ENCODE measurements at regions not wholly inside any gene's neighbourhood (a gene's known extent, or its start where the extent isn't known, plus 50 kb on each side); places are given as distances from the start of the nearest gene placed in this dataset.

DNA sequence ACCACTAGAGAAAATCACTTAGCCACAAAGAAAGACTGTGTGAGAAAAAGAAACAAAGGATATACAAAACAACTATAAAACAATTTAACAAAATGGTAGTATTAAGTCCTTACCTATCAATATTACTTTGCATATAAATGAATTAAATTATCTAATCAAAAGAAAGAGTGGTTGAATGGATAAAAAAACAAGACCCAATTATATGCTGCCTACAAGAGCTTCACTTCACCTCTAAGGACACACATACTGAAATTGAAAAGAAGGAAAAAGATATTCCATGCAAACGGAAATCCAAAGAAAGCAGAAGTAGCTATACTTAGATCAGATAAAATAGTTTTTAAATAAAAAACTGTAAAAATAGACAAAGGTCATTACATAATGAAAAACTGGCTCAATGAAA lies 134.9 kb upstream of the CCDC196 start:
- ChIA-PET POLR2A (no interaction called here), CTCF (no interaction called here)
- no peak for DNase-seq
- Mint-ChIP-seq H3K4me1 (no peaks in the 10 kb centered on the region), H3K36me3 (ENCODE audit: low read depth) (no peaks in the 10 kb centered on the region), H3K27me3 (no peaks in the 10 kb centered on the region), H3K27ac (no peak overlapping the region), H3K4me3 (no peak overlapping the region), H3K9me3 (no peaks in the 10 kb centered on the region)

DNA sequence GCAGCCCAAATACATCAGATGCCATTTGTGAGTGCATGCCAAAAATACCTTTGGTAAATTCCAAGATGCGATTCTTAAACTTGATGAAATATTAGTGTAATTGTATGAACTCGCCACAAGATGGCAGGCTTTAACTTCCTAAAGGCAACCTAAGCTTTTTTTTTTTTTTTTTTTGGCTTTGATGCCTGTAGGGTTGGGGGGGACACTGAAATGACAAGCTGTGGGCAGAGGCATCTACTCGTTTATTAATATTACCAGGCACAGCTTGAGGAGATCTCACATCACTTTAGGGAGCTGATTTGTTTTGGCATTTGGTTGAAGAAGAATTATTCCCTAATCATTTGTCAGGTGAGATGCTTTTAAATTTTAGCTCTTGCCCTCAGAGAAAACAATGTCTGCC lies 126.7 kb upstream of the CCDC196 start:
- ChIA-PET POLR2A (no interaction called here), CTCF (interaction anchor here (0.6 to 3.3 kb wide), 28 partner anchors 9 to 1302 kb away, joined by 3 to 29 read pairs (median 4); partner anchors contain the start of gene ATP6V1D)
- no peaks in the 10 kb centered on the region for H3K9me3 Mint-ChIP-seq
- no peaks in the 10 kb centered on the region for H3K36me3 Mint-ChIP-seq (ENCODE audit: low read depth)
- peaks cover 7% of the 10 kb centered on the region for H3K27me3 Mint-ChIP-seq
- no peaks in the 10 kb centered on the region for H3K4me1 Mint-ChIP-seq
- H3K4me3 Mint-ChIP-seq, result no peak overlapping the region
- no peak overlapping the region for H3K27ac Mint-ChIP-seq
- no peak for DNase-seq

DNA sequence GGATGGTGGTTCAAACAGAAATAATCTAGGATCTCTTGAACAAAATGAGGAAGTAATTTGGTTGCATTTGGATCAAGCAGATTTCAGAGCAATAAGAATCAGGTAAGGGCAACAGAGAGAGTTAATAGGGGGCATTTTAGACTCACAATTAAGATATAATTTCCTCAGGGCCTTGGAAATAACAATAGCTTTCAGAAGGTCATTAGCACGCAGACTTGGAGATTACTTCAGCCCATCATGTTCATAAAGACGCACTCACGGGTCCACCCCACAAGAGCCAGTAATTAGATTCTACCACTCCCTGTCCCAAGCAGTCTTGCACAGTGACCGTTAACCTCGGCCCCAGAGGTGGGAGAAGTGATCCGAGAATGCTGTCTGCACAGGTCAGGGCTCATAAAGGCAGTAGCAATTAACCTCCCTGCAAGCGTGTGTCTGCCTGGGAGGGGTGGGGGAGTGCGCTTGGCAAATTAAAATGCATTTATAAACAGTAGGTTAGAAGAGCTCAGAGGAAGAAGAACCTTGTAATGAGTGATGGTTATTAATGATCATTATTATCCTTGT lies 125.7 kb upstream of the CCDC196 start:
- H3K4me1 Mint-ChIP-seq, result no peaks in the 10 kb centered on the region
- CTCF ChIA-PET, result interaction anchor here (1.0 to 3.3 kb wide), 11 partner anchors 14 to 999 kb away, joined by 3 to 29 read pairs (median 5); partner anchors contain the start of gene ATP6V1D
- H3K27ac Mint-ChIP-seq, result no peak overlapping the region
- H3K27me3 Mint-ChIP-seq, result peaks cover 7% of the 10 kb centered on the region
- POLR2A ChIA-PET, result interaction anchor here (0.6 kb wide), 1 partner anchor 43 kb away, joined by 3 read pairs; no protein-coding TSS in a partner anchor
- no peak for DNase-seq
- H3K4me3 Mint-ChIP-seq, result no peak overlapping the region
- H3K36me3 Mint-ChIP-seq (ENCODE audit: low read depth), result no peaks in the 10 kb centered on the region
- H3K9me3 Mint-ChIP-seq, result no peaks in the 10 kb centered on the region

DNA sequence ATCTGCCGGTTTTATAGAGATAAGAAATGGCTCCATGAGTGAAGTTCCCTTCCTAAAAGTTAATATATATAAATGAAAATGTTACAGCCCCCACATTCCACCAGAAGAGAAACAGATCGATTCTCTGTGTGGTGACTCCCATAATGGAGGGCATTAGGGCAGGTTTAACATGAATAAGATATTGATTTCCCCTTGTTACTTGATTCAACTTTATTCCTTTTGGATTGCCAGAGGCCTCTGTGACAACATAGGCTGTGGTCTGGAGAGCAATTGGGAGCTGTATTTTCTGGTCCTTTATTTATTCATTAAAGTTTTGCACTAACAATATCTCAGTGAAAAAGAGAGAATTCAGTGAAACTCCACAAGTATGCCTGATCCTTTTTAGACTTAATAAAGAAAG lies 125.2 kb upstream of the CCDC196 start:
- no peaks in the 10 kb centered on the region for H3K9me3 Mint-ChIP-seq
- POLR2A ChIA-PET, result interaction anchor here (0.6 kb wide), 1 partner anchor 43 kb away, joined by 3 read pairs; no protein-coding TSS in a partner anchor
- no peaks in the 10 kb centered on the region for H3K36me3 Mint-ChIP-seq (ENCODE audit: low read depth)
- CTCF ChIA-PET, result interaction anchor here (2.7 to 3.3 kb wide), 3 partner anchors 30 to 43 kb away, joined by 11 to 29 read pairs (median 27); no protein-coding TSS in a partner anchor
- peaks cover 7% of the 10 kb centered on the region for H3K27me3 Mint-ChIP-seq
- H3K4me3 Mint-ChIP-seq, result no peak overlapping the region
- H3K27ac Mint-ChIP-seq, result no peak overlapping the region
- H3K4me1 Mint-ChIP-seq, result no peaks in the 10 kb centered on the region
- no peak for DNase-seq

DNA sequence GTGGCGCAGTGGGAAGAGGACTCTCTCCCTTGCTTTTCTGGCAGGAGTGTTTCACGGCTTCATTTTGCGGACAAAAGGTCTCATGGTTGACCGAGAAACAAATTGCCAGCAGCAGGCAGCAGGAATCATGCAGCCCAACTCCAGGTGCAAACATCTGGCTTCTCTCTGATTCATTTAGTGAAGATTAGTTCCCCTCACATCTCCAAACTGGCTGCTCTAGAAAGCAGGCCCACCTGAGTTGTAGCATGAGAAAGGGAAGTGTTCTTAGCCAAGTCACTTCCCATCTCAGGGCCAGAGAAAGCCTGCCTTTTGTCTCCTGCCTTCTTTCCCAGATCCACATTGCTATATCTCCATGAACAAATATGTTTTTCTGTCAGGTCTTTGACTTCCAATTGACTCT lies 120.8 kb upstream of the CCDC196 start:
- POLR2A ChIA-PET, result no interaction called here
- no peak overlapping the region for H3K4me3 Mint-ChIP-seq
- no peak for DNase-seq
- H3K9me3 Mint-ChIP-seq, result no peaks in the 10 kb centered on the region
- no peak overlapping the region for H3K27ac Mint-ChIP-seq
- no peaks in the 10 kb centered on the region for H3K36me3 Mint-ChIP-seq (ENCODE audit: low read depth)
- peaks cover 2% of the 10 kb centered on the region for H3K27me3 Mint-ChIP-seq
- CTCF ChIA-PET, result no interaction called here
- H3K4me1 Mint-ChIP-seq, result no peaks in the 10 kb centered on the region

DNA sequence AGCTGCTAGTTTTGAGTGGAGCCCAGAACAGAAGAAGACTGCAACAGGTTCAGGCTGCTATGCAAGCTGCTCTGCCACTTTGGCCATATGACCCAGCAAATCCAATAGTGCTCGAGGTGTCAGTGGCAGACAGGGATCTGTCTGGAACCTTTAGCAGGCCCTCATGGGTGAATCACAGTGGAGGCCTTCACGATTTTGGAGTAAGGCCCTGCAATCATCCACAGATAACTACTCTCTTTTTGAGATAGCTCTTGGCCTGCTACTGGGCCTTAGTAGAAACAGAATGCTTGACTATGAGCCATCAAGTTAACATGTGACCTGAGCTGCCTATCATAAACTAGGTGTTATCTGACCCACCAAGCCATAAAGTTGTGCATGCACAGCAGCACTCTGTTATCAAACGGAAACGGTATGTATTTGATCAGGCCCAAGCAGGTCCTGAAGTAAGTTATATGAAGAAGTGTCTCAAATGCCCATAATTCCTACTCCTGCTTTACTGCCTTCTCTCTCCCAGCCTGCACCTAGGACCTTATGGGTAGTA lies 116.9 kb upstream of the CCDC196 start:
- Mint-ChIP-seq H3K36me3 (ENCODE audit: low read depth) (no peaks in the 10 kb centered on the region), H3K4me1 (no peaks in the 10 kb centered on the region), H3K9me3 (no peaks in the 10 kb centered on the region), H3K27ac (no peak overlapping the region), H3K4me3 (no peak overlapping the region), H3K27me3 (no peaks in the 10 kb centered on the region)
- DNase-seq, result no peak
- ChIA-PET CTCF (interaction anchor here (2.3 kb wide), 1 partner anchor 10 kb away, joined by 8 read pairs; no protein-coding TSS in a partner anchor), POLR2A (no interaction called here)

DNA sequence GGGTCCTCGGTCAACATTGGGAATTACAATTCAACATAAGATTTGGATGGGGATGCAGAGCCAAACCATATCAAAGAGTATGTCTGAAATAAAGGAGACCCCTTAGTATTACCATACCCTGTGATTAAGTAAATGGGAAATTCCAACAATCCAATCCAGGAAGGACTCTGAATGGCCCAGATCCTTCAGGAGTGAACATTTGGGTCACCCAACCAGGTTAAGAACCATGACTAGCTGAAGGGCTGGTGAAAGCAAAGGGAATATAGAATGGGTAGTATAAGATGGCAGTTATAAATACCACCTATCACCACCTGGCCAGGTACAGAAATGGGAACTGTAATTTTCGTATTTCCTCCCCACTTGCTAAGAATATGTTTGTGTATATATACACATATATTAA lies 114.4 kb upstream of the CCDC196 start:
- H3K36me3 Mint-ChIP-seq (ENCODE audit: low read depth), result no peaks in the 10 kb centered on the region
- CTCF ChIA-PET, result no interaction called here

DNA sequence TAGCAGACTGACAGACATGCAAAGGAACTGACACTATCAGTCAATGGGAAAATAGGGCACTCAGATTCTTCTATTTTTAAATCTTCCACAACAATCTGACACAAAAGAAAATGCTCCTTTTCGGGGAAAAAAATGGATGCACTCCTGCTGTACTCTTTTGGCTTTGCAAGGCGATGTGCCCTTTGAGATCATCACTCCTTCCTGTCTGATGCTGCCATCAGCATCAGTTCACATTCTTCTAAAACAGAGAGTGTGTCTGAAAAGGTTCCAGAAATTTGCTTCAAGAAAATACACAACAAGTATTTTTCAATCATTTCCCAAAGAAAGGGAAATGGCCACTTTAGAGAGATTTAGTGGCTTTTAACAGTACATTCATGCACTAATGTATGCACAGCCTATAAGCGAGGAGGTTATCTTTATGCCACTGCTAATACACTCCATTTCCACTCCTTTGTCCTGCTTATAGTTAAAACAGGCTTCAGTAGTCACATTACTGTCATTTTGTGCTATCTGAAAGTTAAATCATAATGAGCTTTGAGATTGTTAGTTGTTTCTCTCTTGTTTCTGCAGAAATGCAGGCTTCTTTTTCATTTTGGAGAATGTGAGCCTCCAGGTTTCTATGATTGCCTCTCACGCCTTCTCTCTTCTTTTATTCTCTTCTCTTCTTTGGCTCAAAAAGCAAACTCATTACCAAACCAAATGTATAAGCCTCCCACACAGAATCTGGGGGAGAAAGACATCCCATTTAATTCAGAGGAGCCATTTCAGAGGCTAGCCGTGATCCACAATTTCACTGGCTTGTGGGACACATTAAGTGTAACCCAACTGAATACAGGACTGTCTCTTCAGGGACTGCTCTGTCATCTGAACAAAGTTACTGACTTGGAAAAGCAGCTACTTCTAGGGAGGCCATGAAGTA lies 110.9 kb upstream of the CCDC196 start:
- ChIA-PET POLR2A (no interaction called here), CTCF (no interaction called here)
- H3K27ac Mint-ChIP-seq, result no peak overlapping the region
- no peaks in the 10 kb centered on the region for H3K9me3 Mint-ChIP-seq
- H3K36me3 Mint-ChIP-seq (ENCODE audit: low read depth), result no peaks in the 10 kb centered on the region
- no peaks in the 10 kb centered on the region for H3K4me1 Mint-ChIP-seq
- H3K27me3 Mint-ChIP-seq, result peaks cover 4% of the 10 kb centered on the region
- no peak overlapping the region for H3K4me3 Mint-ChIP-seq
- no peak for DNase-seq

More for the DNA sequence above, 114.4 kb upstream of the CCDC196 start:
- Mint-ChIP-seq H3K4me3 (no peak overlapping the region), H3K4me1 (no peaks in the 10 kb centered on the region), H3K27ac (no peak overlapping the region), H3K27me3 (peaks cover 4% of the 10 kb centered on the region), H3K9me3 (no peaks in the 10 kb centered on the region)
- DNase-seq, result no peak
- POLR2A ChIA-PET, result no interaction called here

DNA sequence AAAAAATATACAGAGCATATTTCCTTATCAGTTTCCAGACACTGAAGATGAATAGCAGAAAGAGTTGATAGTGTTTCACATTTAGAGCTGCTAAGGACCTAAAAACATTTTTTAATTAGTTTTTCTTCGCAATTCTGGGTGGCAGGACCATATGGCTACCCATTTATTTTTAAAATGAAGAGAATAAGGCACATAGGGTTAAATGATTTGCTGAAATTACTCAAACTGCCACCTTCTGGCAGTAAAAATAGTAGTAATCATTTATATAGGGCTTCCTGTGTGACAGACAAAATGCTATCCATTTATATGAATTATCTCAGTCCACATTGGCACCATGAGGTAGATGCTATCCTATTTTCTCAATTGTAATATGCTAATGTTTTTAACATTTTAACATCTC lies 108.6 kb upstream of the CCDC196 start:
- POLR2A ChIA-PET, result no interaction called here
- CTCF ChIA-PET, result no interaction called here

DNA sequence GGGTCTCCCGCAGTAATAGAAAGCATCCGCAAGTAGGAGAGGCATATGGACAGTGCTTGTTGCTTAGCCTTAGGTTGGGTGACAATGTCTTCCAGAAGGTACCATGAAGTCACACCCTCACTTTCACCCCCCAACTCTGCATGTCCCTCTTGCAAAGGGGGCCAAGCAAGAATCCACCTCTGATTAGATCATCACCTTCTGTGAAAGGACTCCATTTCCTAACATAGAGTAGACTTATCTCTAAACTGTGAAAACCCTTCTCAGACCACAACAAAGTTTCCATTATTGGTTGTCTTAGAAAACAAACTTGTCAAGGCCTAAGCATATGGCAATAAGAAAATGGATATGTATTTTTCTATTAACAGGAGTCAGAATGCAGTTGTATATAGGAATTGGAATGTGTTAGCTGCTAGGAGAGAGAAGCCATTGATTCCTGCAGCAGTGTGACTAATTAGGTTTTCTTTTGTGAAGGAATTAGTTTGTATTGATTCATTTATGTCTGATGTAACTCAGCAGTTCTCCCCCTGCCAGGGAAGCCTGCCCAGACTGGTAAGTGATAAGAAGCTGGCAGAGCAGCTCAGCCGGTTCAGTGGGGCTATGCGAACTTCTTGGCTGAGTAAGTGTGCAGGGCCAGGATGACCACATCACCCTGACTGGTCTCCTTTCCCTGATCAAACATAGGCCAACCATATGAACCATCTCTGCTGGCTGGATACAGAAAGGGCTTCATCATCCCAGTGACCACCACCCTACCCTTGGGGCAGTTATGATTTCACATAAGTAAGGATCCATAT lies 107.3 kb upstream of the CCDC196 start:
- peaks cover 4% of the 10 kb centered on the region for H3K27me3 Mint-ChIP-seq
- no peaks in the 10 kb centered on the region for H3K9me3 Mint-ChIP-seq
- ChIA-PET CTCF (no interaction called here), POLR2A (no interaction called here)
- H3K4me1 Mint-ChIP-seq, result no peaks in the 10 kb centered on the region
- no peak for DNase-seq
- no peak overlapping the region for H3K27ac Mint-ChIP-seq
- no peak overlapping the region for H3K4me3 Mint-ChIP-seq
- H3K36me3 Mint-ChIP-seq (ENCODE audit: low read depth), result no peaks in the 10 kb centered on the region

More for the DNA sequence above, 108.6 kb upstream of the CCDC196 start:
- no peaks in the 10 kb centered on the region for H3K4me1 Mint-ChIP-seq
- H3K36me3 Mint-ChIP-seq (ENCODE audit: low read depth), result no peaks in the 10 kb centered on the region
- no peak overlapping the region for H3K4me3 Mint-ChIP-seq
- H3K27me3 Mint-ChIP-seq, result peaks cover 4% of the 10 kb centered on the region
- DNase-seq, result no peak
- H3K9me3 Mint-ChIP-seq, result no peaks in the 10 kb centered on the region
- H3K27ac Mint-ChIP-seq, result no peak overlapping the region

DNA sequence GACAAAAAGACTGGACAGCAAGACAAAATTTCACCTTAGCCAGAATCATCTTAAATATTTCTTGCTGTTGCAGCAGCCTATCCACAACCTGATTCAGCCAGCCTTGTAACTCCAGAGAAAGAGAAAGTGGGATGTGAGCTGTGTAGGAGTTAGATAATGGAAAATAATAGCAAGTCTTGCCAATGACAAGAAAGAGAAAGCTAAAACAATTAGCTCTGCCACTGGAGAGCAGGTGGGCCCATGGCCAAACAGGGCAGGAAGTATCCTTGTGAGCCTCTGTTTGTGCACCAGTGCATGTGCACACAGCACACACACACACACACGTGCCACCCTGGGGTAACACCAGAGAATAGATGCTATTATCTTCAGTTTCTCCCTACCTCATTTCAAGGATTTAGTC lies 106.0 kb upstream of the CCDC196 start:
- ChIA-PET POLR2A (no interaction called here), CTCF (no interaction called here)
- Mint-ChIP-seq H3K27ac (no peak overlapping the region), H3K4me3 (no peak overlapping the region), H3K27me3 (peaks cover 4% of the 10 kb centered on the region), H3K4me1 (no peaks in the 10 kb centered on the region), H3K9me3 (no peaks in the 10 kb centered on the region), H3K36me3 (ENCODE audit: low read depth) (no peaks in the 10 kb centered on the region)
- DNase-seq, result no peak

DNA sequence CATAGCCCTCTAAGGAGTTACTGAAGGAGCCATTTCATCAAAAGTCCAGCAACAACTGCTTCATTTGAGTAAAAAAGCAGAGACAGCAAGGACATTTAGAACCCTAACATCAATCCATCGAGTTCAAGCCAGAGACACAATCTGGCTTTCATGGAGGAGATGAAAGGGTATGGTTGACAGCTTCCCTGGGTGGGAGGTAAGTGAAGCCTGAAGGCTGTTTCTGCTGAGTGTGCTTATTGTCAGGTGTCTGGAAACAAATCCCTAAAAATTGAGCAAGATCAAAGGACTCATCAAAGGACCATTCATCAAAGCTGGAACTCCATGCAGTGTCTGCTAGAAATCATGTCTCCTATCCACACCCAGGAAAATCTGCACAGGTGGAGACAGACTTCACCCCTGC lies 104.4 kb upstream of the CCDC196 start:
- Mint-ChIP-seq H3K27me3 (no peaks in the 10 kb centered on the region), H3K36me3 (ENCODE audit: low read depth) (no peaks in the 10 kb centered on the region), H3K9me3 (no peaks in the 10 kb centered on the region), H3K27ac (no peak overlapping the region), H3K4me3 (no peak overlapping the region), H3K4me1 (no peaks in the 10 kb centered on the region)
- CTCF ChIA-PET, result interaction anchor here (1.2 kb wide), 1 partner anchor 14 kb away, joined by 3 read pairs; no protein-coding TSS in a partner anchor
- DNase-seq, result no peak
- POLR2A ChIA-PET, result no interaction called here

DNA sequence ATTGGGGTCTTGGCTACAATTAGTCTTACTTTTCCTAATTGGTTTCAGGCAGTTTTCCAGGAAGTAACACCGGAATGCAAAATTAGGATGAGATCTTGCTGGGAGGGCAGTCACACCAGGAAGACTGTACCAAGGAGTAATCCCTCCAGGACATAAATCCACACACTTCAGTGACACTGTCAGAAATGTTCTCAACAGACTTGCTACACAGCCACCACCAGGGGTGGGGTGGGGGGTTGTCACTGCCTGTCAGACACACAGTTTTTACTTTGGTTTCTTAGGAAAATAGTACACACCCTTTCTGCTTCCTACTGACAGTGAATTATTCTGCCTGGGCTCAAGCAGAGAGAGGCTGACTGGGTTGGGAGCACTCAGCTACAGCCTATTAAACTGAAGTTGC lies 102.9 kb upstream of the CCDC196 start:
- Mint-ChIP-seq H3K4me1 (no peaks in the 10 kb centered on the region), H3K4me3 (no peak overlapping the region), H3K27ac (no peak overlapping the region), H3K36me3 (ENCODE audit: low read depth) (no peaks in the 10 kb centered on the region), H3K27me3 (no peaks in the 10 kb centered on the region), H3K9me3 (no peaks in the 10 kb centered on the region)
- CTCF ChIA-PET, result no interaction called here
- POLR2A ChIA-PET, result no interaction called here
- DNase-seq, result no peak

Measured in activated CD4-positive, alpha-beta memory T cell treated with anti-CD3 and anti-CD28 coated beads, Interleukin-2, amount 10 ng/mL, durations not matched to agents 7 days and 5 days (primary cell).